RWPE2 (cell line): ENCODE measurements at regions not wholly inside any gene's neighbourhood (a gene's known extent, or its start where the extent isn't known, plus 50 kb on each side); places are given as distances from the start of the nearest gene placed in this dataset.

Experiments
- ATAC-seq: fragments of 200-7000 bp; cut with Tn5 transposase; 3 replicates; pipeline ENCODE4 v1.9.1; 2021; ENCODE audit warnings: low read depth
- DNase-seq: peaks from one replicate; pipeline ENCODE4 v3.0.0-alpha.2; 2020; ENCODE audit warnings: low spot score
- H3K27ac ChIP-seq: fragments of 450-650 bp; 2 replicates; pipeline ENCODE4 v1.5.1; 2017; ENCODE audit warnings: mild to moderate bottlenecking; ENCODE audit not compliant: poor library complexity, severe bottlenecking
- H3K27me3 ChIP-seq: fragments of 250-450 bp; sonication (Bioruptor Pico); 2 replicates; pipeline ENCODE4 v1.5.1; 2021; ENCODE audit warnings: mild to moderate bottlenecking, moderate library complexity; ENCODE audit not compliant: insufficient read depth, poor library complexity, severe bottlenecking
- H3K36me3 ChIP-seq: fragments of 250-450 bp; sonication (Bioruptor Pico); 2 replicates; pipeline ENCODE4 v1.5.1; 2020; ENCODE audit warnings: low read depth, mild to moderate bottlenecking, moderate library complexity
- H3K4me1 ChIP-seq: fragments of 250-450 bp; sonication (Bioruptor Pico); 2 replicates; pipeline ENCODE4 v1.5.1; 2021; ENCODE audit warnings: mild to moderate bottlenecking, moderate library complexity; ENCODE audit not compliant: insufficient read depth, poor library complexity, severe bottlenecking
- H3K4me3 ChIP-seq: fragments of 250-450 bp; sonication (Bioruptor Pico); 2 replicates; pipeline ENCODE4 v1.5.1; 2021; ENCODE audit warnings: mild to moderate bottlenecking, moderate library complexity; ENCODE audit not compliant: severe bottlenecking
- H3K9me3 ChIP-seq: fragments of 250-450 bp; sonication (Bioruptor Pico); 2 replicates; pipeline ENCODE4 v1.5.1; 2021; ENCODE audit warnings: mild to moderate bottlenecking, moderate library complexity; ENCODE audit not compliant: severe bottlenecking
- CTCF ChIP-seq: fragments of 450-650 bp; IDR thresholded peaks from one replicate; pipeline ENCODE4 v1.5.1; 2017; ENCODE audit warnings: mild to moderate bottlenecking, moderate library complexity; ENCODE audit not compliant: poor library complexity, severe bottlenecking

GRCh38 chr1:233482388-233482787 lies 131.5 kb upstream of the KCNK1 start:
- Histone ChIP-seq H3K9me3 (no peaks in the 10 kb centered on the region), H3K4me1 (no peaks in the 10 kb centered on the region), H3K4me3 (no peak overlapping the region), H3K27me3 (no peaks in the 10 kb centered on the region), H3K36me3 (no peaks in the 10 kb centered on the region), H3K27ac (no peak overlapping the region)
- DNase-seq = no peak
- no peak for ATAC-seq
- no peak for TF ChIP-seq CTCF

GRCh38 chr1:233485385-233485784 lies 128.5 kb upstream of the KCNK1 start:
- no peaks in the 10 kb centered on the region for H3K27me3 ChIP-seq
- TF ChIP-seq CTCF = no peak
- no peaks in the 10 kb centered on the region for H3K36me3 ChIP-seq
- no peak overlapping the region for H3K4me3 ChIP-seq
- ATAC-seq (no peak), DNase-seq (no peak)
- H3K27ac ChIP-seq = no peak overlapping the region
- H3K4me1 ChIP-seq = no peaks in the 10 kb centered on the region
- no peaks in the 10 kb centered on the region for H3K9me3 ChIP-seq

- Histone ChIP-seq H3K36me3 (no peaks in the 10 kb centered on the region), H3K27me3 (no peaks in the 10 kb centered on the region), H3K9me3 (no peaks in the 10 kb centered on the region), H3K27ac (no peak overlapping the region), H3K4me3 (no peak overlapping the region), H3K4me1 (no peaks in the 10 kb centered on the region)
- TF ChIP-seq CTCF = no peak
- no peak for DNase-seq
- ATAC-seq = no peak
These were observed 128.0 kb upstream of the KCNK1 start for GRCh38 chr1:233485809-233486398.

GRCh38 chr1:233487408-233487807 lies 126.5 kb upstream of the KCNK1 start:
- ATAC-seq (no peak), DNase-seq (no peak)
- no peaks in the 10 kb centered on the region for H3K4me1 ChIP-seq
- no peaks in the 10 kb centered on the region for H3K36me3 ChIP-seq
- H3K27ac ChIP-seq = no peak overlapping the region
- no peak overlapping the region for H3K4me3 ChIP-seq
- no peaks in the 10 kb centered on the region for H3K27me3 ChIP-seq
- no peak for TF ChIP-seq CTCF
- H3K9me3 ChIP-seq = no peaks in the 10 kb centered on the region

GRCh38 chr1:233489411-233489810 lies 124.5 kb upstream of the KCNK1 start:
- DNase-seq (no peak), ATAC-seq (no peak)
- no peaks in the 10 kb centered on the region for H3K9me3 ChIP-seq
- no peaks in the 10 kb centered on the region for H3K36me3 ChIP-seq
- no peak overlapping the region for H3K4me3 ChIP-seq
- H3K27me3 ChIP-seq = no peaks in the 10 kb centered on the region
- TF ChIP-seq CTCF = no peak
- no peaks in the 10 kb centered on the region for H3K4me1 ChIP-seq
- no peak overlapping the region for H3K27ac ChIP-seq
